ENCODE measurements at regions not wholly inside any gene's neighbourhood (a gene's known extent, or its start where the extent isn't known, plus 50 kb on each side); places are given as distances from the start of the nearest gene placed in this dataset.

- Histone ChIP-seq H3K27me3 (no peaks in the 10 kb centered on the region), H3K4me3 (no peak overlapping the region), H3K36me3 (no peaks in the 10 kb centered on the region), H3K9me3 (peaks cover 0 to 9% (median 3%) of the 10 kb centered on the region in 4 donors), H3K4me1 (no peaks in the 10 kb centered on the region), H3K27ac (no peak overlapping the region)
- intact Hi-C loops (cut with DNase I), result no loop called here
- TF ChIP-seq POLR2AphosphoS5 (IDR thresholded peaks at IDR 0.05), result no peak
- no peak for DNase-seq
Measured at GRCh38 chr17:53950858-53951250, 128.1 kb downstream of the KIF2B start.

DNA sequence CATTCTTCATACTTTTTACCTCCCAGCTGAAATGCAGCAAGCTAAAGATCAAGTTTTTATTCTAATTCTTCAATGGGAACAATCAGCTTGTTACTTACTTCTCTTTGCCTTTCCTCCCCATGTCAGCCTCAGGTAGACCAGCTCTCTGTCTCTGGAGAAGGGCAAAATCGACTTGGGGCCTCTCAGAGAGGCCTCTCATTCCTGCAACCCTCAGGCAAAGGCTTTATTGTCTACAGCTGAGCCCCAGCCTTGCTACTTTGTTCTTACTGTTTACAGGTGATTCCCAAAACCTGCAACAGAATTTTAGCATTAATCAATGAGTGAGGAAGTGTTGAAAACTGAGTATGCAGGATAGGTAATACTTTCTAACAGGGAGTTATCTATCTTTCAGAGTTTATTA lies 148.6 kb downstream of the KIF2B start:
- intact Hi-C loops (cut with DNase I), result no loop called here
- WGBS, 2 donors, result 8 to 41% methylated on average over 1 of the region's 1 CpG
- Histone ChIP-seq H3K36me3 (no peaks in the 10 kb centered on the region), H3K4me1 (no peaks in the 10 kb centered on the region), H3K27me3 (no peaks in the 10 kb centered on the region), H3K9me3 (no peaks in the 10 kb centered on the region), H3K4me3 (no peak overlapping the region), H3K27ac (no peak overlapping the region)
- TF ChIP-seq POLR2AphosphoS5 (IDR thresholded peaks at IDR 0.05), result no peak
- TF ChIP-seq POLR2A (IDR thresholded peaks at IDR 0.05), result no peak
- no peak for TF ChIP-seq CTCF (IDR thresholded peaks at IDR 0.05)
- DNase-seq, result no peak

DNA sequence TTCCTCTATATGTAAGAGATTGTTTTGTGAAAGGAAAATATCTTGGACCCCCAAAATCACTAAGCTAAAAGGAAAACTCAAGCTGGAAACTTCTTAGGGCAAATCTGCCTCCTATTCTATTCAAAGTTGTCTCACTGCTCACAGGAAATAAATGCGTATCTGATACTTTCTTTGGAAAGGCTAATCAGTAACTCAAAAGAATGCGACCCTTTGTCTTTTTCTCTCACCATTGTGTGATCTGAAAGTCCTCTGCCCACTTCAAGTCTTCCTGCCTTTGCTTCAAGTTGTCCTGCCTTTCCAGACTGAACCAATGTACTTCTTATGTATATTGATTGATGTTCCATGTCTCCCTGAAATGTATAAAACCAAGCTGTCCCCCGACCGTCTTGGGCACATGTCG lies 157.3 kb downstream of the KIF2B start:
- no peaks in the 10 kb centered on the region for H3K27me3 ChIP-seq
- TF ChIP-seq EP300 (IDR thresholded peaks at IDR 0.05), result no peak
- no peak for TF ChIP-seq POLR2AphosphoS5 (IDR thresholded peaks at IDR 0.05)
- TF ChIP-seq CTCF (IDR thresholded peaks at IDR 0.05), result no peak
- no peak for TF ChIP-seq POLR2A (IDR thresholded peaks at IDR 0.05)
- intact Hi-C loops (cut with DNase I), result no loop called here
- no peak overlapping the region for H3K4me3 ChIP-seq
- H3K9me3 ChIP-seq, result no peaks in the 10 kb centered on the region
- no peaks in the 10 kb centered on the region for H3K4me1 ChIP-seq
- WGBS, 2 donors, result 65 to 76% methylated on average over 5 of the region's 5 CpGs
- H3K27ac ChIP-seq, result no peak overlapping the region
- H3K36me3 ChIP-seq, result no peaks in the 10 kb centered on the region
- no peak for DNase-seq

DNA sequence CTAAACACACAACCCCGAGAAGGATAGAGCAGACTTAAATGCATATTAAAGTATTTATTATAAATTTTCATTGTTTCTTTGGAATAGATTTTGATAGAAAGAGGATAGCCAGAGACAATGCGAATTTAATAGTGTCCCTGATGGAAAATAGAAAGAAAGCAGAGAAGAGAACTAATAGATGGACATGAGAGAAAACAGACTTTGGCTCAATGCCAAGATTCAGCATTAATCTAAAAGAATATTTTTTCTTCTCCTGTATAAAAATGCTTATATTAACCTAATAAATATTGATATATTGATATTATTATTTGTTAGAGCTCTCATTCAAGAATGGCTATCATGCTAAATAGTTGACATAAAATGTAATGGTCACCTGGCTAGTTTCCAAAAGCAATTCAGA lies 173.4 kb downstream of the KIF2B start:
- H3K27ac ChIP-seq, result no peak overlapping the region
- H3K9me3 ChIP-seq, result no peaks in the 10 kb centered on the region
- DNase-seq, result no peak
- H3K27me3 ChIP-seq, result no peaks in the 10 kb centered on the region
- intact Hi-C loops (cut with DNase I), result no loop called here
- no peaks in the 10 kb centered on the region for H3K36me3 ChIP-seq
- H3K4me1 ChIP-seq, result no peaks in the 10 kb centered on the region
- no peak overlapping the region for H3K4me3 ChIP-seq
- TF ChIP-seq POLR2AphosphoS5 (IDR thresholded peaks at IDR 0.05) (no peak), CTCF (IDR thresholded peaks at IDR 0.05) (no peak), POLR2A (IDR thresholded peaks at IDR 0.05) (no peak), EP300 (IDR thresholded peaks at IDR 0.05) (no peak)
- WGBS, 2 donors, result 79 to 83% methylated on average over 2 of the region's 2 CpGs

DNA sequence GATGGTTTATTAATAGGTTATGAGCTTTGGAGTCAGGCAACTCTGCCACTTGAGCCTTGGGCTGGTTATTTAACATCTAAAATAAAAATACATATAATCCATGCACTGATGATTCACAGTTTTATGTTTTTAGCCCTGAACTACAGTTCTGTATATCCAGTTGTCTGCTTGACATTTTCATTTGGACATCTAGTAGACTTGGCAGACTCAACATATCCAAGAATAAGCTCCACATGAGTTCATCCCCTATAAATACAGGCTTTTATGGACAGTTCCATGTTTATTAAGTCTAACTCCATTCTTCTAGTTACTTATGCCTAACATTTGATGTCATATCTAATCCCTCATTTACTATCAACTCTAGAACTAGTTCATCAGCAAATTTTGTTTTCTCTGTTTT lies 174.2 kb downstream of the KIF2B start:
- intact Hi-C loops (cut with DNase I), result no loop called here
- Histone ChIP-seq H3K9me3 (no peaks in the 10 kb centered on the region), H3K27me3 (no peaks in the 10 kb centered on the region), H3K4me3 (no peak overlapping the region), H3K27ac (no peak overlapping the region), H3K4me1 (no peaks in the 10 kb centered on the region), H3K36me3 (no peaks in the 10 kb centered on the region)
- no peak for TF ChIP-seq EP300 (IDR thresholded peaks at IDR 0.05)
- TF ChIP-seq POLR2A (IDR thresholded peaks at IDR 0.05), result no peak
- no peak for TF ChIP-seq POLR2AphosphoS5 (IDR thresholded peaks at IDR 0.05)
- no peak for TF ChIP-seq CTCF (IDR thresholded peaks at IDR 0.05)
- DNase-seq, result no peak
